Trophoblast cell (in vitro differentiated cells and primary cell): ENCODE measurements at regions not wholly inside any gene's neighbourhood (a gene's known extent, or its start where the extent isn't known, plus 50 kb on each side); places are given as distances from the start of the nearest gene placed in this dataset.

Experiments used
- DNase-seq, 2 donors: peaks; one replicate each; pipeline ENCODE4 v3.0.0-alpha.2; 2016
- H2AFZ ChIP-seq: 2 replicates; pipeline ENCODE4 v1.6.1; 2013; ENCODE audit warnings: low read length, moderate library complexity, mild to moderate bottlenecking; ENCODE audit not compliant: insufficient read depth, poor library complexity
- H2AK5ac ChIP-seq: 2 replicates; pipeline ENCODE4 v1.6.1; 2013; ENCODE audit warnings: mild to moderate bottlenecking, low read length
- H2BK120ac ChIP-seq: 2 replicates; pipeline ENCODE4 v1.6.1; 2013; ENCODE audit warnings: low read length, mild to moderate bottlenecking, moderate library complexity; ENCODE audit not compliant: insufficient read depth, poor library complexity
- H2BK12ac ChIP-seq: 2 replicates; pipeline ENCODE4 v1.6.1; 2013; ENCODE audit warnings: mild to moderate bottlenecking, low read length, moderate library complexity
- H2BK5ac ChIP-seq: 2 replicates; pipeline ENCODE4 v1.6.1; 2013; ENCODE audit warnings: low read length, low read depth, moderate library complexity, mild to moderate bottlenecking; ENCODE audit not compliant: poor library complexity
- H3K14ac ChIP-seq: 2 replicates; pipeline ENCODE4 v1.6.1; 2013; ENCODE audit warnings: mild to moderate bottlenecking, low read length
- H3K18ac ChIP-seq: 2 replicates; pipeline ENCODE4 v1.6.1; 2013; ENCODE audit warnings: mild to moderate bottlenecking, low read length
- H3K23ac ChIP-seq: 2 replicates; pipeline ENCODE4 v1.6.1; 2013; ENCODE audit warnings: low read length
- H3K27ac ChIP-seq: 2 replicates; pipeline ENCODE4 v1.5.1; 2013; ENCODE audit warnings: low read depth, mild to moderate bottlenecking, inconsistent platforms, low read length, moderate library complexity
- H3K27me3 ChIP-seq: 2 replicates; pipeline ENCODE4 v1.6.1; 2013; ENCODE audit warnings: inconsistent platforms, mild to moderate bottlenecking, low read length, moderate library complexity; ENCODE audit not compliant: insufficient read depth
- H3K36me3 ChIP-seq, 2 experiments: 1 replicate in 1 of 2; 2 replicates in 1 of 2; pipeline ENCODE4 v1.6.1; 2013; ENCODE audit warnings: low read length in 2 of 2, mild to moderate bottlenecking in 2 of 2, moderate library complexity in 1 of 2; ENCODE audit not compliant: insufficient read depth in 2 of 2, control insufficient read depth in 1 of 2
- H3K4ac ChIP-seq: 2 replicates; pipeline ENCODE4 v1.6.1; 2013; ENCODE audit warnings: low read depth, mild to moderate bottlenecking, low read length, moderate library complexity
- H3K4me1 ChIP-seq, 2 experiments: 1 replicate in 1 of 2; 2 replicates in 1 of 2; pipeline ENCODE4 v1.6.1; 2013; ENCODE audit warnings: low read length in 2 of 2, mild to moderate bottlenecking in 2 of 2, moderate library complexity in 1 of 2; ENCODE audit not compliant: insufficient read depth in 2 of 2, control insufficient read depth in 1 of 2
- H3K4me2 ChIP-seq: 2 replicates; pipeline ENCODE4 v1.6.1; 2013; ENCODE audit warnings: inconsistent platforms, mild to moderate bottlenecking, low read length, moderate library complexity
- H3K4me3 ChIP-seq: 2 replicates; pipeline ENCODE4 v1.5.1; 2013; ENCODE audit warnings: mild to moderate bottlenecking, low read depth, low read length, inconsistent platforms
- H3K79me1 ChIP-seq: one replicate; pipeline ENCODE4 v1.6.1; 2013; ENCODE audit warnings: low read length
- H3K79me2 ChIP-seq: 2 replicates; pipeline ENCODE4 v1.6.1; 2013; ENCODE audit warnings: low read length, mild to moderate bottlenecking; ENCODE audit not compliant: control insufficient read depth, insufficient read depth, poor library complexity
- H3K9ac ChIP-seq: 2 replicates; pipeline ENCODE4 v1.6.1; 2013; ENCODE audit warnings: mild to moderate bottlenecking, low read length
- H3K9me3 ChIP-seq: 2 replicates; pipeline ENCODE4 v1.6.1; 2013; ENCODE audit warnings: low read depth, mild to moderate bottlenecking, control low read depth, inconsistent platforms, low read length; ENCODE audit not compliant: insufficient read depth
- H4K12ac ChIP-seq: 2 replicates; pipeline ENCODE4 v1.6.1; 2013; ENCODE audit warnings: low read depth, mild to moderate bottlenecking, low read length, moderate library complexity
- H4K8ac ChIP-seq: 2 replicates; pipeline ENCODE4 v1.6.1; 2013; ENCODE audit warnings: low read depth, mild to moderate bottlenecking, low read length, moderate library complexity
- H4K91ac ChIP-seq: one replicate; pipeline ENCODE4 v1.6.1; 2013; ENCODE audit warnings: low read depth, mild to moderate bottlenecking, low read length, moderate library complexity
- WGBS: extraction: QIAGEN DNeasy Blood & Tissue Kit; methylation state at CpG from one replicate; pipeline ENCODE4 v1.1.7; 2013; ENCODE audit warnings: missing lambda C conversion rate; ENCODE audit not compliant: insufficient read length, insufficient coverage; ENCODE audit errors: extremely low coverage; 5-methylcytosine and 5-hydroxymethylcytosine counted together

GRCh38 chr2:2507417-2507997 is 176.4 kb upstream of the MYT1L start:
- H3K4me2 ChIP-seq = no peak overlapping the region
- no peak overlapping the region for H4K8ac ChIP-seq
- H3K18ac ChIP-seq = no peak overlapping the region
- H2BK12ac ChIP-seq = no peak overlapping the region
- no peak overlapping the region for H2BK5ac ChIP-seq
- H4K12ac ChIP-seq = no peak overlapping the region
- no peaks in the 10 kb centered on the region for H3K79me1 ChIP-seq
- no peak overlapping the region for H2AFZ ChIP-seq
- H3K9ac ChIP-seq = no peak overlapping the region
- peaks cover 15% of the 10 kb centered on the region for H3K9me3 ChIP-seq
- H3K36me3 ChIP-seq = no peaks in the 10 kb centered on the region
- no peak overlapping the region for H2BK120ac ChIP-seq
- H3K4ac ChIP-seq = no peak overlapping the region
- no peaks in the 10 kb centered on the region for H3K4me1 ChIP-seq
- H3K27me3 ChIP-seq = no peaks in the 10 kb centered on the region
- no peak overlapping the region for H3K4me3 ChIP-seq
- no peak overlapping the region for H3K27ac ChIP-seq
- no peaks in the 10 kb centered on the region for H3K79me2 ChIP-seq
- no peak overlapping the region for H2AK5ac ChIP-seq
- H3K23ac ChIP-seq = no peak overlapping the region
- H4K91ac ChIP-seq = no peak overlapping the region
- no CpG with 5 or more reads among the region's 20 CpGs for WGBS
- no peak overlapping the region for H3K14ac ChIP-seq
- no peak for DNase-seq

GRCh38 chr2:2506536-2506935 is 175.5 kb upstream of the MYT1L start:
- Histone ChIP-seq H4K12ac (no peak overlapping the region), H3K79me1 (no peaks in the 10 kb centered on the region)
- no CpG with 5 or more reads among the region's 6 CpGs for WGBS

GRCh38 chr2:2505604-2506003 is 174.5 kb upstream of the MYT1L start:
- no peaks in the 10 kb centered on the region for H3K27me3 ChIP-seq
- H3K4me2 ChIP-seq = no peak overlapping the region
- no peak overlapping the region for H3K27ac ChIP-seq
- H2AFZ ChIP-seq = no peak overlapping the region
- no peaks in the 10 kb centered on the region for H3K36me3 ChIP-seq
- no peaks in the 10 kb centered on the region for H3K79me1 ChIP-seq
- no peak overlapping the region for H2BK120ac ChIP-seq
- no peak overlapping the region for H4K91ac ChIP-seq
- H4K12ac ChIP-seq = no peak overlapping the region
- no peak overlapping the region for H4K8ac ChIP-seq
- H3K4me3 ChIP-seq = peak overlapping the region; percentile 23
- no peak for DNase-seq
- H2AK5ac ChIP-seq = no peak overlapping the region
- WGBS = no CpG with 5 or more reads among the region's 4 CpGs
- no peaks in the 10 kb centered on the region for H3K4me1 ChIP-seq
- no peak overlapping the region for H2BK12ac ChIP-seq
- H3K9ac ChIP-seq = no peak overlapping the region
- no peak overlapping the region for H3K4ac ChIP-seq
- peaks cover 15% of the 10 kb centered on the region for H3K9me3 ChIP-seq
- no peak overlapping the region for H2BK5ac ChIP-seq
- H3K79me2 ChIP-seq = no peaks in the 10 kb centered on the region
- no peak overlapping the region for H3K18ac ChIP-seq
- no peak overlapping the region for H3K23ac ChIP-seq
- H3K14ac ChIP-seq = no peak overlapping the region

More at GRCh38 chr2:2506536-2506935, 175.5 kb upstream of the MYT1L start:
- Histone ChIP-seq H3K9ac (no peak overlapping the region), H3K27me3 (no peaks in the 10 kb centered on the region), H3K4me1 (no peaks in the 10 kb centered on the region), H3K4me2 (no peak overlapping the region), H3K79me2 (no peaks in the 10 kb centered on the region), H4K91ac (no peak overlapping the region), H2BK120ac (no peak overlapping the region), H2AK5ac (no peak overlapping the region), H3K27ac (no peak overlapping the region), H3K23ac (no peak overlapping the region), H2BK5ac (no peak overlapping the region), H3K18ac (no peak overlapping the region), H3K36me3 (no peaks in the 10 kb centered on the region), H3K4ac (no peak overlapping the region), H2AFZ (no peak overlapping the region), H3K9me3 (peaks cover 15% of the 10 kb centered on the region), H3K14ac (no peak overlapping the region), H3K4me3 (no peak overlapping the region), H2BK12ac (no peak overlapping the region), H4K8ac (no peak overlapping the region)
- no peak for DNase-seq

GRCh38 chr2:2503864-2504418 is 172.9 kb upstream of the MYT1L start:
- no CpG with 5 or more reads among the region's 6 CpGs for WGBS
- H3K4ac ChIP-seq = no peak overlapping the region
- no peak for DNase-seq

More at GRCh38 chr2:2503864-2504418, 172.9 kb upstream of the MYT1L start:
- Histone ChIP-seq H3K36me3 (no peaks in the 10 kb centered on the region), H4K91ac (no peak overlapping the region), H3K27ac (no peak overlapping the region), H3K27me3 (no peaks in the 10 kb centered on the region), H4K8ac (no peak overlapping the region), H3K4me3 (no peak overlapping the region), H2AK5ac (no peak overlapping the region), H3K79me1 (no peaks in the 10 kb centered on the region), H3K9ac (no peak overlapping the region), H2BK120ac (no peak overlapping the region), H3K18ac (no peak overlapping the region), H3K79me2 (no peaks in the 10 kb centered on the region), H4K12ac (no peak overlapping the region), H2AFZ (no peak overlapping the region), H3K9me3 (peaks cover 15% of the 10 kb centered on the region), H2BK12ac (no peak overlapping the region), H3K14ac (no peak overlapping the region), H2BK5ac (no peak overlapping the region), H3K4me1 (no peaks in the 10 kb centered on the region), H3K23ac (no peak overlapping the region), H3K4me2 (no peak overlapping the region)
